AG09309 (cell line): ENCODE measurements at regions not wholly inside any gene's neighbourhood (a gene's known extent, or its start where the extent isn't known, plus 50 kb on each side); places are given as distances from the start of the nearest gene placed in this dataset.
A peak's percentile ranks its signal among the peaks of the same experiment; 100 is the strongest.

Experiments used
- DNase-seq: peaks from one replicate; pipeline ENCODE4 v3.0.0-alpha.2; 2010; ENCODE audit warnings: low read depth
- H3K4me3 ChIP-seq: 2 replicates; pipeline ENCODE4 v1.5.1; 2011; ENCODE audit warnings: mild to moderate bottlenecking, low read depth, low read length, moderate library complexity; ENCODE audit not compliant: control insufficient read depth
- CTCF ChIP-seq: IDR thresholded peaks from 2 replicates; pipeline ENCODE4 v1.5.1; 2011; ENCODE audit warnings: mild to moderate bottlenecking, low read depth, low read length, inconsistent platforms; ENCODE audit not compliant: insufficient read depth, control insufficient read depth; ENCODE audit errors: missing control alignments

- DNase-seq: no peak
- H3K4me3 ChIP-seq: no peak overlapping the region
- TF ChIP-seq CTCF: no peak
Measured at GRCh38 chr1:238649200-238649599, 737.2 kb upstream of the CHRM3 start.

- no peak overlapping the region for H3K4me3 ChIP-seq
- no peak for TF ChIP-seq CTCF
- no peak for DNase-seq
Measured at GRCh38 chr1:238648751-238649150, 737.6 kb upstream of the CHRM3 start.

GRCh38 chr1:238648296-238648695, 738.1 kb upstream of the CHRM3 start:
- H3K4me3 ChIP-seq: no peak overlapping the region
- no peak for TF ChIP-seq CTCF
- no peak for DNase-seq

- H3K4me3 ChIP-seq: no peak overlapping the region
- no peak for TF ChIP-seq CTCF
- peak; percentile 98 for DNase-seq
Measured at GRCh38 chr1:238647877-238648276, 738.5 kb upstream of the CHRM3 start.

GRCh38 chr1:238642231-238642630, 744.1 kb upstream of the CHRM3 start:
- no peak overlapping the region for H3K4me3 ChIP-seq
- no peak for TF ChIP-seq CTCF
- peak; percentile 61 for DNase-seq

- no peak overlapping the region for H3K4me3 ChIP-seq
- DNase-seq: no peak
- no peak for TF ChIP-seq CTCF
Measured at GRCh38 chr1:238639861-238640260, 746.5 kb upstream of the CHRM3 start.

GRCh38 chr1:238628110-238628509, 737.4 kb upstream of the ZP4 start:
- no peak for DNase-seq
- TF ChIP-seq CTCF: no peak
- no peak overlapping the region for H3K4me3 ChIP-seq
